Lower leg skin (tissue), 3 donors: ENCODE measurements at regions not wholly inside any gene's neighbourhood (a gene's known extent, or its start where the extent isn't known, plus 50 kb on each side); places are given as distances from the start of the nearest gene placed in this dataset.

ENCODE experiments used
- CTCF ChIP-seq, 3 donors: fragments of 450-650 bp; IDR thresholded peaks; one replicate each; pipeline ENCODE4 v1.5.1; 2016; ENCODE audit warnings: antibody characterized with exemption in 3 of 3, mild to moderate bottlenecking in 3 of 3, moderate library complexity in 2 of 3
- POLR2A ChIP-seq, 2 donors: fragments of 450-650 bp; IDR thresholded peaks; one replicate each; pipeline ENCODE4 v1.6.1; 2016 to 2017; ENCODE audit warnings: antibody characterized with exemption in 2 of 2, mild to moderate bottlenecking in 1 of 2, moderate library complexity in 1 of 2

DNA sequence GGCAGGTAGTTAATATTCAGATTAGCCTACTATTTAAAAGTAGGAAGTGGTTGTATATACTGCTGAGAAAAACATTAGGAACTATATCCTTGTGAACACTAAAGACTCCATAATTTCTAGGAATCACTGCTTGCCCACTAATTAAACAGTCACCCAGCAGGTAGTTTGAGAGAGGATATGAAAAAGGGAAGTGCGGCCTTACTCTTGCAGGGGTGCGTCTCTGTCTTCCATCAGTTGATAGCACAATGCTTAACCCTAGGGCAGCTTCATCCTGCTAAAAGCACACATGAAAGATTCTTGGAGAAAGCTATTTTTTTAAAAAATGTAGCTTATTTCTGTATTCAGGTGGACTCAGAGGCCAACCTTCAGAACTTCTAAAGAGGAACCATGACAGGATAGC is 53.1 kb upstream of the ATP5MC3 start:
- TF ChIP-seq CTCF (IDR thresholded peaks at IDR 0.05) (no peak), POLR2A (IDR thresholded peaks at IDR 0.05) (no peak)
